CD4-positive, alpha-beta T cell treated with Interleukin-15 for 1 hour (primary cell): ENCODE measurements at regions not wholly inside any gene's neighbourhood (a gene's known extent, or its start where the extent isn't known, plus 50 kb on each side); places are given as distances from the start of the nearest gene placed in this dataset.
A peak's percentile ranks its signal among the peaks of the same experiment; 100 is the strongest.

Experiments
- DNase-seq: peaks from one replicate; pipeline ENCODE4 v3.0.0-alpha.2; 2020

- DNase-seq: no peak
Observed at GRCh38 chr5:158175934-158176481, 317.1 kb upstream of the CLINT1 start.

- DNase-seq: peak; percentile 43
Observed at GRCh38 chr5:158174918-158175851, 316.2 kb upstream of the CLINT1 start.

GRCh38 chr5:158174026-158174425 lies 315.1 kb upstream of the CLINT1 start:
- DNase-seq: no peak

GRCh38 chr5:158172005-158172404 lies 313.1 kb upstream of the CLINT1 start:
- DNase-seq: no peak

GRCh38 chr5:158170534-158170933 lies 311.6 kb upstream of the CLINT1 start:
- no peak for DNase-seq

GRCh38 chr5:158170060-158170459 lies 311.1 kb upstream of the CLINT1 start:
- DNase-seq: no peak

- DNase-seq: no peak
Observed at GRCh38 chr5:158166424-158166823, 307.5 kb upstream of the CLINT1 start.

GRCh38 chr5:158165647-158166046 lies 306.7 kb upstream of the CLINT1 start:
- no peak for DNase-seq

- DNase-seq: no peak
Observed at GRCh38 chr5:158164296-158165047, 305.5 kb upstream of the CLINT1 start.

- no peak for DNase-seq
Observed at GRCh38 chr5:158163451-158164295, 304.7 kb upstream of the CLINT1 start.

GRCh38 chr5:158162479-158163034 lies 303.6 kb upstream of the CLINT1 start:
- no peak for DNase-seq

GRCh38 chr5:158162026-158162425 lies 303.1 kb upstream of the CLINT1 start:
- no peak for DNase-seq

GRCh38 chr5:158159621-158160020 lies 300.7 kb upstream of the CLINT1 start:
- DNase-seq: no peak

GRCh38 chr5:158155811-158156505 lies 297.0 kb upstream of the CLINT1 start:
- no peak for DNase-seq

- DNase-seq: no peak
Observed at GRCh38 chr5:158155067-158155466, 296.1 kb upstream of the CLINT1 start.

- no peak for DNase-seq
Observed at GRCh38 chr5:158154226-158155005, 295.5 kb upstream of the CLINT1 start.

GRCh38 chr5:158153508-158153907 lies 294.6 kb upstream of the CLINT1 start:
- DNase-seq: no peak

- DNase-seq: no peak
Observed at GRCh38 chr5:158152136-158152535, 293.2 kb upstream of the CLINT1 start.

GRCh38 chr5:158147227-158147626 lies 288.3 kb upstream of the CLINT1 start:
- DNase-seq: no peak

- no peak for DNase-seq
Observed at GRCh38 chr5:158145827-158146226, 286.9 kb upstream of the CLINT1 start.

GRCh38 chr5:158143081-158143480 lies 284.1 kb upstream of the CLINT1 start:
- DNase-seq: no peak
